GM18508 (cell line): ENCODE measurements at regions not wholly inside any gene's neighbourhood (a gene's known extent, or its start where the extent isn't known, plus 50 kb on each side); places are given as distances from the start of the nearest gene placed in this dataset.

ENCODE experiments used
- ATAC-seq: cut with Tn5 transposase; IDR thresholded peaks from one replicate; pipeline ENCODE4 v1.9.1; 2021; ENCODE audit warnings: moderate number of reproducible peaks; ENCODE audit not compliant: insufficient read depth, unreplicated experiment

GRCh38 chr5:107223066-107223465 is 447.7 kb downstream of the EFNA5 start:
- no peak for ATAC-seq

- no peak for ATAC-seq
These were observed 450.7 kb downstream of the EFNA5 start for GRCh38 chr5:107219993-107220392.

GRCh38 chr5:107218457-107219193 is 452.1 kb downstream of the EFNA5 start:
- ATAC-seq, result no peak

GRCh38 chr5:107217721-107218130 is 453.0 kb downstream of the EFNA5 start:
- ATAC-seq, result no peak

- no peak for ATAC-seq
These were observed 454.1 kb downstream of the EFNA5 start for GRCh38 chr5:107216587-107216986.

- no peak for ATAC-seq
These were observed 455.1 kb downstream of the EFNA5 start for GRCh38 chr5:107215611-107216010.

- ATAC-seq, result no peak
These were observed 457.7 kb downstream of the EFNA5 start for GRCh38 chr5:107213025-107213424.

GRCh38 chr5:107211630-107212029 is 459.1 kb downstream of the EFNA5 start:
- no peak for ATAC-seq

GRCh38 chr5:107208867-107209266 is 461.9 kb downstream of the EFNA5 start:
- no peak for ATAC-seq

GRCh38 chr5:107204413-107204812 is 466.3 kb downstream of the EFNA5 start:
- ATAC-seq, result no peak

- no peak for ATAC-seq
These were observed 467.5 kb downstream of the EFNA5 start for GRCh38 chr5:107203243-107203642.

GRCh38 chr5:107199756-107200155 is 471.0 kb downstream of the EFNA5 start:
- ATAC-seq, result no peak

- ATAC-seq, result no peak
These were observed 474.2 kb downstream of the EFNA5 start for GRCh38 chr5:107196500-107197059.

- ATAC-seq, result no peak
These were observed 474.8 kb downstream of the EFNA5 start for GRCh38 chr5:107195890-107196395.

- no peak for ATAC-seq
These were observed 485.9 kb downstream of the EFNA5 start for GRCh38 chr5:107184871-107185270.

GRCh38 chr5:107184066-107184465 is 486.7 kb downstream of the EFNA5 start:
- no peak for ATAC-seq

- ATAC-seq, result no peak
These were observed 500.1 kb downstream of the EFNA5 start for GRCh38 chr5:107170620-107171019.

- no peak for ATAC-seq
These were observed 500.9 kb downstream of the EFNA5 start for GRCh38 chr5:107169867-107170266.

GRCh38 chr5:107168848-107169752 is 501.6 kb downstream of the EFNA5 start:
- no peak for ATAC-seq

GRCh38 chr5:107168086-107168485 is 502.7 kb downstream of the EFNA5 start:
- no peak for ATAC-seq

- no peak for ATAC-seq
These were observed 505.4 kb downstream of the EFNA5 start for GRCh38 chr5:107165296-107165695.
